HG03521 (cell line): ENCODE measurements at regions not wholly inside any gene's neighbourhood (a gene's known extent, or its start where the extent isn't known, plus 50 kb on each side); places are given as distances from the start of the nearest gene placed in this dataset.

ENCODE experiments used
- ATAC-seq: cut with Tn5 transposase; IDR thresholded peaks from one replicate; pipeline ENCODE4 v1.9.1; 2021; ENCODE audit warnings: mild to moderate bottlenecking, moderate library complexity; ENCODE audit not compliant: unreplicated experiment

GRCh38 chr7:130878785-130879184, 144.8 kb upstream of the KLF14 start:
- no peak for ATAC-seq

- no peak for ATAC-seq
Measured at GRCh38 chr7:130879191-130879590, 145.2 kb upstream of the KLF14 start.

- ATAC-seq = no peak
Measured at GRCh38 chr7:130880668-130881067, 146.7 kb upstream of the KLF14 start.

DNA sequence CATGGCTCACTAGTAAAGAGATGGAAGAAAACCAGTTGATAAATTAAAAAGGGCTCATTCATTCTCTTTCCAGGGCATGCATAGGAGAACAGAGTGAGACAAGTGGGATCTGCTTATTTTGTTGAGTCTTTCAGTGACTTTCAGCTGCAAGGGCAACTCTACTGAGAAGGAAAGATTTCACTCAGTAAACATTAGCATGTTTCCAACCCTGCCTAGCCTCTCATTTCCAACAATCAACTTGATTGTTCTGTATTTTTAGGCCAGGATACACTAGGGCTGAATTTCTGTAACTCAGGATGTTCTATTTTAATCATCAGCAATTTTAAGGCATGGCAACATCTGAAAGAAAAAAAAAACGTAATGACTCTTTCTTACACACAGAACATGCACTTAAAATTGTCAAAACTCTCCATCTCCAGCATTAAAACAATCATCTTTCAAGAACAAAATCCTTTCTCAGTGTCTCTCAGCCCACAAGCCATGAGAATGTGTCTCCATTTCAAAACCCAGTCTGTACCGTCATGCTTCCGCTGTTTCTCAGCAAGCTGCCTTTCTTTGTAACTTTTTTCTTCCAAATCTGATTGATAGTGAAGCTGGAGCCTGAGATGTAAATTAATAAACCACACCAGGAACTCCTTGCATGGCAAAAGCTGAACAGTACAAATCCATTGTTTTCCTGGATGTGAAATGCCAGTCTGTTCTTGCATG, 147.2 kb upstream of the KLF14 start:
- no peak for ATAC-seq

DNA sequence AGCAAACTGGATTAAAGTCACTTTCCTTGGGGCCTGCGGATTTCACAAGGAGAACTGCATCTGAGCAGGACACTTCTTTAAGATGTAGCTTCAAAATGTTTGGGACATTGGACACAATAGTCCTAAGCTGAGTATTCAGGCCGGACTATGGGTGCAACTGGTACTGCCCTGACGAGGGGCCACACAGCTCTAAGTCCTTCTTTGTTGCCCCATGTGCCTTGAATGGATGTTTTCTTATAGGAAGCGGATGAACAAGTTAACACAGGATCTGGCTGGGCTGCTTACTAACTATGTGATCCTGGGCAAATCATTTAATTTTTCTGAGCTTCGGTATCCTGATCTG, 147.8 kb upstream of the KLF14 start:
- ATAC-seq = no peak

DNA sequence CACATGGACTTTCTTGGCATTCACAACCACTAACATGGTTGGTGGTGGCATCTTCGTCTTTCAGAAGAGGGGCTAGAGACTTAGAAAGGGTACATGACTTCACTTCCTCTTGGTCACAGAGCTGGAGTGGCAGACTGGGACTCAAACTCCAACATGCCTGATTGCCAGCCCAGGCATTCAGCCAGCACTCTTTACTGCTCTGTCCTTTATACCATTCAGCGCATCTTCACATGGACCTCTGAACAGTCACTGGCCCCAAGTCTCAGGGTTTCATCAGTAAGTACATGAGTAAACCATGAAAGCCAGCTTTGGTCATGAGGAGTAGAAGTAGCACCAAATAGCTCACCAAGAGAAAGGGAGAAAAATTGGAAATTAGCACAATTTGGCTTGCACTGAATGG, 148.4 kb upstream of the KLF14 start:
- ATAC-seq = no peak

GRCh38 chr7:130883928-130884327, 149.9 kb upstream of the KLF14 start:
- ATAC-seq = no peak

DNA sequence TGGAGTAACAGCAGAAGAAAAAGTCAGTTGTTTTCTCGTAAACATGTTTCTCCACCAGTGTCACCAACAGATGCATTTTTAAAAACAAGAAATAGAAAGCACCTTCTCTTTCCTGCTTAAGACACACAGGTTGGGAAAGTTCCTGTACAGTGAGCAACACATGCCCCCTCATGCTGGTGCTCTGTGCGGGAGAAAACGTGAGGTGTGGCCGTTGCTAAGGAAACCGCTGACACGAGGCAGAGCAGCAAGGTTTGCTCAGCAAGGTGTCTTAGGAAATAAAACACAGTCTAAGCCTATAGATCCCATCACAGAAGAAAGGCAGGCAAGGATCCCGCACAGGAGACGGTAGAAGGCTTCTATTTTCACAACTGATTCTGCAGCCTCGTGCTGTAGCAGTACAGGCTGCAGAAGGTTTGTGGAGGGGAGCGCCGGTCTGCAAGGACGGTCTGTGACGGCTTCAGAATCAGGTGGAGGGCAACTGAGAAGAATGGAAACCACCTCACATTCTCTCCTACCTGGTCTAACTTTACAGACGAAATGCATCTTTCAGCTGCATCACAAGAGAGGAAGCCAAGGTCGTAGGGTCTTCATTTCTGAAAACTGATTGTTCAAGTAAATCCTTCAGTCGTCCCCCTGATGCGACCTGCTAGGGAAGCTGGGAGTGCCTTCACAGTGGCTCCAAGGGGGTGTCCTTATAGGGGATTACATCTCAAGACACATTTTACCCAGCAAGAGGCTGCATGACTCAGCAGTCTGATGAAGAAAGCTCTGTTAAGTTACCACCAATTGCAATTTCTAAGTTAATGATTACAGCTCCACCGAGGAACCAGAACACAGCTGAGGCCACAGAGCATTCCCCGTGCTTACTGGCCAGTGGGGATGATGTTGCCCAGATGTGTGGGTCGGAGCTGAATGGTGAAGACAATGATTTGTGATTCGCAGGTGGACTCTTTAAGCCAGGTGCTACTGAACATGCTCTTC, 150.7 kb upstream of the KLF14 start:
- no peak for ATAC-seq

DNA sequence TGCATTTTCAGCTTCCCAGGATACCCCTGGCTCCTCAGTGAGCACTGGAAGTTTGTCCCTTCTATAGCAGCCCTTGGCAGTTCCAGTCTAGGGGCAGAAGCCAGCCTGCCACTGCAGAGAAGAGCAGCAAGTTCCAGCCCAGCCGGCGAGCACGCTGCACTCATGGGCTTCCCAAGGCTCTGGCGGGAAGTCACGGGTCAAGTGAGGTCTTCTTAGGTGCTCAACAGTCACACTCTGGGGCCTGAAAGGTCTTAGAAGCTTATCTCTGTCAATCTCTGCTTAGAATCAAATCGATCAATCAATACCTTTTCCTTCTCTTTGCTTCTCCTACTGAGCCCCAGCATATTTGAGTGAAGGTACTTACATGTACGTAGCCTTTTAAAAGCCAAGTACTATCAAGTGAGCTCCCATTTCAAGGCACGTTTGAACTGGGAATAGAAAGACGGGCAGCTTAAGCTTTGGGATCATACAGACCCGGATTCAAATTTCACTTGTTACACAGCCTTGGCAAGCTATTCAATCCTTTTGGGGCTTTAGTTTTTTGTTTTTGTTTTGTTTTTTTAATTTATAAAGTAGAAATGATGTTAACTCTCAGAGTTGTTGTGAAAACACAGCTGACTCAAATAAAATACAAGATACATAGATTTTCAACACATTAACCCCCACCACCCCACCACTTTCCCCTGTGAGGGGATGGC, 152.6 kb upstream of the KLF14 start:
- ATAC-seq = no peak

- no peak for ATAC-seq
Measured at GRCh38 chr7:130887182-130887956, 153.4 kb upstream of the KLF14 start.

DNA sequence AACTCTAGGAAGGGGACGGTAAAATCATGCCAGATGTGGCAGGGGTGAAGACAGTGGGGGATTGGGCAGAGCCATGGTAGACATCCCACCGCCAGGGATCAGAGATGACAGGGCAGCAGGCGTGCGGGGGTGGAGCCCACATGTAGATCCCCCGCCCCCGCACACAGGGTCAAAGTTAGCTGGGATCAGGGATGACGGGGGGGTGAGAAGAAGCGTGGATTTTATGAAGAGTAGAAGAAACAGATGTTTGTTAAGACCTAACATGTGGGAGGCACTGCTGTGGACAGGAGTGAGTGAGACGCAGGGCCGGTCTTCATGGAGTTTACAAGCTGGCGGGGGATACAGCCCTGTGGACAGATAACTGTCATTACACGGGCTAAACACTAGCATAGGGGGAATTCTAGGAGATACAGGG, 154.0 kb upstream of the KLF14 start:
- ATAC-seq = no peak

GRCh38 chr7:130888468-130888867, 154.5 kb upstream of the KLF14 start:
- no peak for ATAC-seq

- ATAC-seq = no peak
Measured at GRCh38 chr7:130890176-130891020, 156.4 kb upstream of the KLF14 start.

DNA sequence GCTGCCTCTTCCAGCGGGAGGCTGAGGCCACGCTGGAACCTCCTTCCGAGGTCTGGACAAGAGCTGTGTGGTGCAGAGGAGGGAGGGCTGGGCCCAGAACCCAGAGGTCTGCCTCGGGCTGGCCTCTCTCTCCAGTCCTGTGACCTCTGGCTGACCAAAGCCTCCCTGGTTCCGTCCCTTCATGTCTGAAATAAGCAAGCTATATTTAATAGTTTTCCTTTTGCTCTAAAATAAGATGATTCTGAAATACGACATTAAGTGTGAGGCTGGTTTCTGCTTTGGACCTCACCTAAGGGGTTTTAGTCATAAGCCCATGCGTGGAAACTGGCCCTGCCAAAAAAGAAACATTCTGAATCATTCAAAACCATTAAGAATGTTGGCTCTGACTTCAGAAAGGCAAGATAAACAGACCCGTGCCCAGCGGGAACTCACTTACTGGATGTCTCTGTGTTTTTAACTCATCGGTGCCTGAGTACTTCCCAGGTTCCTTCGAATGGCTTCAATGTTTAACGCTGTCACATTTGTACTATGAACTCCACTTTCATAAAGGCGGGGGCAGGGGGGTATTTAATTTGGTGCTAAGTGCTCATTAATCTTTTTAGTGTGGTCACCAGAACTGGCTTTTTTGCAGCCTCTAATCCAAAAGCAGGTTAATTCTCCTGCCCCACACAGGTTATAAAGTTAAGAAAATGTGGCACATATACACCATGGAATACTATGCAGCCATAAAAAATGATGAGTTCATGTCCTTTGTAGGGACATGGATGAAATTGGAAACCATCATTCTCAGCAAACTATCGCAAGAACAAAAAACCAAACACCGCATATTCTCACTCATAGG, 157.5 kb upstream of the KLF14 start:
- no peak for ATAC-seq

DNA sequence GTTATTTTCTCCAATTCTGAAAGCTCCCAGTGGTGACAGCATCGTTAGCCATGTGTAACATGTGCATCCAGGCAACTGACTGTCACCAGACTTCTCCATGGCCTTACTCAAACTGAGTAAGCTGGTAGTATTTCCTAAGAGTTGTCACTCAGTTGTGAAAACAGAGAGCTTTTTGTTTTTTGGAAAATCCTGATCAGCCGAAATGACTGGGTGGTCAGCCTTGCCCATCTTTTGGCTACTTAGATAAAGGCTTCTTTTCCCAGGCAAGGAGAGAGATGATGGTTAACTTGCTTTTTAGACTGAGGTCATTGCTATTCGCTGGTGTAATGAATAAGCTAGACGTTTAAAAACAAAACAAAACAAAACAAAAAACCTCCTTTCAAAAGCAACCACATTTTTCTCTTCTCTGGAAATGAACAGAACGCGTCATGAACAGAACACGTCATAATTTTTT, 159.5 kb upstream of the KLF14 start:
- no peak for ATAC-seq

DNA sequence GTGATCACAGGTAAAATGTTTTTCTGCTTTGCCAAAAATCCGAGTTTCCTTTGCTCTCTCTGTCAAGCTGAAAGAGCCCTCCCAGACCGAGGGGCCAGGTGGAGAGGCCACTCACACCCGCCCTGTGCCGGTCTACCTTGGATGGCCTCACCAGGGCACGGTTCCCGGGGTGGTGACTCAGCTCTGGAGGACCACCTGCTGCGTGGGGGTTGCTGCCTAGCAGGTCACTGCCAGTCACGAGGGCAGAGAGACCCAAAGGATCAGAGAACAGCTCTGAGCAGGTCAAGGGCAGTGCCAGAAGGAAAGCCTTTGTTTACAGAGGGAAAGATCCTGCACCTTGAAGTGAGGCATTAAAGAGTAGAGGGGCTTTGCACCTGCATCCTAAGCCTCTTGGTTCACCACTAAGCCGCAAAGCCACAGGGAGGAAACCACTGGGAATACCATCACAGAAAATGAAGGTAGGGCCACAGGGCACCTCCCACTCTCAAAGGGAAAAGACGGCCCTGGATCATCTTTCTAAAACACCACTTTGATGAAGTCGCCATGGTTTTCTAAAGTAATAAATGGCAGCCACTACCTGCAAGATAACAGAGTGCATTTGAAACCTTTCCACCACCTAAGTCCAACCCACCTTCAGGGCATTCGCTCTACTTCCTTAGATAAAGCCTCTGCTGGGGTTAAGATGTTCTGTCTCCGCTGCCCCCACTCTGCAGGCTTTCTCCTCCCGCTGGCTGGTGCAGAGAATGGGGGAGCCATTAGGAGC, 160.3 kb upstream of the KLF14 start:
- no peak for ATAC-seq

- no peak for ATAC-seq
Measured at GRCh38 chr7:130894909-130895750, 161.1 kb upstream of the KLF14 start.
